Head of caudate nucleus (tissue), 42 donors: ENCODE measurements at regions not wholly inside any gene's neighbourhood (a gene's known extent, or its start where the extent isn't known, plus 50 kb on each side); places are given as distances from the start of the nearest gene placed in this dataset.

Experiments
- DNase-seq, 42 donors: peaks; one replicate each; pipeline versions ENCODE4 v3.0.0 to v3.0.0-alpha.2; 2020 to 2021; ENCODE audit warnings: mixed read lengths in 7 of 42
- intact Hi-C: fragments of 100-400 bp; cut with DNase I; formaldehyde crosslinking; loops from one replicate; pipeline ENCODE4 v1.15.0; 2022

GRCh38 chr17:72287586-72287985, 166.8 kb downstream of the SOX9 start:
- no peak for DNase-seq
- intact Hi-C loops, result loop anchor here (10.0 kb wide), 1 partner anchor 57 kb away; no protein-coding TSS in a partner anchor

DNA sequence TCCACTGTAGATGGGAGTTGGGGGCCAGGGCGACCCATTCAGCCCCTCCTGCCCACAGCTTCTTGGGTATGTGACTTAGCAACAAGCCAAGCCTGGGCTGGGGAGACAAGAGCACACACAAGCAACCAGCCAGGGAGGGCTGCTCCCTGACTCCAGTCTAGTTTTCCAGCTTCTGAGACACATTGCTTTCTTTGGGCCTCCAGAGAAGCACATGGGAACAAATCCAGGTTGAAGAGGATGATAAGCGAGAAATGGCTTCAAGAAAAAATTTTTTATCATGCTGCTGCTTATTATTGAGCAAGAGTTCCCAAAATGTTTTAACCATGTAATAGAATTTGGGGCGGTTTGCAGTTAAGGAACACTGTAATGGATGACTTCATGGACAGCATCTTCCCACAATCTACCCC, 173.7 kb downstream of the SOX9 start:
- no peak for DNase-seq
- intact Hi-C loops, result no loop called here

DNA sequence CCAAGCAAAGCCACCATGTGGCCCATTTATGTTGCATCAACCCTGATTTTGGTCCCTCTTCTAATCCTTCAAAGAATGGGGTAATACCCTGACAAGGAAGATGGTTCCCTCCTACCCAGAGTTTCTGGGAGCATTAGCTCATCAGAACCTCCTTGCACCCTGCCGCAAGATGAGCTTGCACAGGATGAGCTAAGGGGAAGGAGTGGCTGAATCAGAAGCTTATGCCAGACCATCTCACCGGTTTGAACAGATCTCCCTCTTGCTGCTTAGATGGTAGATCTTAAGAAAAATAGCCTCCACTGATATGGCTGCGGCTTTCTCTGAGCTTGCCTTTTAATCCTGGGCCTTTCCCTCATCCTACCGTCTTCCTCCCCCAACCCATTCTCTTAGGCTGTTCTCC, 175.1 kb downstream of the SOX9 start:
- intact Hi-C loops, result no loop called here

GRCh38 chr17:72296456-72296855, 175.6 kb downstream of the SOX9 start:
- intact Hi-C loops, result no loop called here
- no peak for DNase-seq

More for the DNA sequence above, 175.1 kb downstream of the SOX9 start:
- DNase-seq, result no peak

- intact Hi-C loops, result no loop called here
- DNase-seq, result peak in 11 of 42 donors; percentile 2 to 59 (median 18)
These were observed 176.7 kb downstream of the SOX9 start for GRCh38 chr17:72297326-72298115.

DNA sequence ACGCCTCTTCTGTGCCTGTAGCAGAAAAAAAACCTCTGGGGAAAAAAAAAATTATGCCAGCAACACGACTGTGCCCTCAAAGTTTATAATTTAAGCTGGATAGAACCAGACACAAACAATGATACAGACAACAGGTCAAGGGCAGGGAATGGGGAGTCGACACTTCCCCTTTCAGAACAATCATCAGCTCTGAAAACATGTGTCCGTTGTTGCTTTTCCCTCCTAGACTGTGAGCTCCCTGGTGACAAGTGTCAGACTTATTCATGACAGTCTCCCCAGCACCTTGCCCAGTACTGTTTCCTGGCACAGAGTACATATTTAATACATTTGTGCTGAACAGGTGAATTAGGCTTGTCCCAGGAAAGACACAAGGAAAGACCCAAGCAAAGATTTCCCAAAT, 178.3 kb downstream of the SOX9 start:
- no peak for DNase-seq
- intact Hi-C loops, result no loop called here

DNA sequence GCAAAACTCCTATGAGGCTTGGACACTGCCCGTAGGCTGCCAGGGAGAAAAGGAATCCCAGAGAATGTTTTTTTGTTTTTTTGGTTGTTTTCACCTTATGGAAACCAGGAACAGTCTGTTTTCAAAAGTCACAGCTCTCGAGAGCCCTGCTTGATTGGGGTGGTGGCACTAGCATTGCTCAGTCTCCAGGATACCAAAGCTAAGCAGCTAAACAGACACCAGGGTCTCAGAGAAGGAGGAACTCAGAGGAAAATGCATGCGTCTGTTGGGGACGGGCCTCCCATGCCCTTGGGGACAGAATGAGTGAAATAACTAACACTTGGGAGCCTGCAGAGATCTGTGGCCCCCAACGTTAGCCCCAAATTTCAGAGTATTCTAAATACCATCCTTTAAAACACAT, 178.8 kb downstream of the SOX9 start:
- DNase-seq, result no peak
- intact Hi-C loops, result no loop called here

DNA sequence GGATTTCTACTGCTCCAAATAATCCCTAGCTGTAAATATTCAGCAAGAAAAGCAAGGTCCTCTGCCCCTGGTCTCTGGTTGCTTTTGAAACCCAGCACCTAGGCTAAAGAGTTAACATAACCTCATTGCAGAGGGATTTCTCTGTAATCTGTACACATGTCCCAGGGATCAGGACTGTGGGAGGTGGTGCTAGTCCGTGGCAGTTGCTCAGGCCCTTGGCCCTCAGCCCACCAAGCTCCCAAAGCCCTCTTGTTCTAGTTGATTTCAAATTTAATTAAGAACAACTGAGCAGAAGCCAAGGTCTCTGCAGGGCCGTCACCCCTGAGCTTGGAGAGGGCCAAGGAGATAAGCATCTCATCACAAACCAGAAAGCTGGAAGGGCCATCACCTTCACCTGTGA, 181.1 kb downstream of the SOX9 start:
- intact Hi-C loops, result no loop called here
- DNase-seq, result peak in 8 of 42 donors; percentile 9 to 40 (median 20)

DNA sequence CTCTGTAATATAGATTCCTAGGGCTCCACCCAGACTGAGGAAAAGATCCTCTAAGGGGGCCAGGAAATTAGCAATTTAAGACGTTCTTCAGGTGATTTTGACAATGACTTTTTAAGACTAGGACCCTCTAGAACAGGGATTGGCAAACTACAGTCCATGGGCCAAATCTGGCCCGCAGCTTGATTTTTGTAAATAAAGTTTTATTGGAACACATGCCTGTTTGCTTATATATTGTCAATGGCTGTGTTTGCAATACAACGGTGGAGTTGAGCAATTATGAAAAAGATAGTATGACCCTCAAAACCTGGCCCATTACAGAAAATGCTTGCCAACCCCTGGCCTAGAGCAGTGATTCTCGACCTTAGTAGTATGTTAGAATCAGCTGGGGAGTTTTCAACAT, 181.9 kb downstream of the SOX9 start:
- intact Hi-C loops, result no loop called here
- DNase-seq, result no peak

DNA sequence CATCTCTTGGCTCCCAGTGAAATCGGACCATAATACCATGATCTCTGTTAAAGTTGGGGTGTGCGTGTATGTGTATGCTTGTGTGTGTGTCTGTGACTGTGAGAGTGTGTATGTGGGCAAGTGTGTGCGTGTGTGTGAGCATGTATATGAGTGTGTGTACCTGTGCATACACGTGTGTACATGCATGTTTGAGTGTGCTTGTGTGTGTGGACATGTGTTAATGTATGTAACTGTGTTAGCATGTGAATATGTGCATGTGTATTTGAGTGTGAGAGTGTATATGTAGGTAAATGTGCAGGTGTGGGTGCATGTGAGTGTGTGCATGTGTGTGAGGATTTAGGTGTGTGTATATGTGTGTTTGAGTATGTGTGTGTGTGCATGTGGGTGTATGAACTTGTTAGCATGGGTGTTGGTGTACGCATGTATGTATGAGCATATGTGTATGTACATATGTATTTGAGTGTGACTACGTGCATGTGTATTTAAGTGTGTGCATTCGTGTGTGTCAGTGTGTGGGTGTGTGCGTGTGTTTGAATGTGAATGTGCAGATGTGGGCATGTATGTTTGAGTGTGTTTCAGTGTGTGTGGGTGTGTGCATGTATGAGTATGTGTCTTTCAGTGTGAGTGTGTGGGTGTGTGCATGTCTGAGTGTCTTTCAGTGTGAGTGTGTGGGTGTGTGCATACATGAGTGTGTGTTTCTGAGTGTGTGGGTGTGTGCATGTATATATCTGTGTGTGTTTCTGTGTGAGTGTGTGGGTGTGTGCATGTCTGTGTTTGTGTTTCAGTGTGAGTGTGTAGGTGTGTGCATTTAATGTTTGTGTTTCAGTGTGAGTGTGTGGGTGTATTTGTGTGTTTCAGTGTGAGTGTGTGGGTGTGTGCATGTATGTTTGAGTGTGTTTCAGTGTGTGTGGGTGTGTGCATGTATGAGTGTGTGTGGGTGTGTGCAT, 183.2 kb downstream of the SOX9 start:
- intact Hi-C loops, result no loop called here
- no peak for DNase-seq

DNA sequence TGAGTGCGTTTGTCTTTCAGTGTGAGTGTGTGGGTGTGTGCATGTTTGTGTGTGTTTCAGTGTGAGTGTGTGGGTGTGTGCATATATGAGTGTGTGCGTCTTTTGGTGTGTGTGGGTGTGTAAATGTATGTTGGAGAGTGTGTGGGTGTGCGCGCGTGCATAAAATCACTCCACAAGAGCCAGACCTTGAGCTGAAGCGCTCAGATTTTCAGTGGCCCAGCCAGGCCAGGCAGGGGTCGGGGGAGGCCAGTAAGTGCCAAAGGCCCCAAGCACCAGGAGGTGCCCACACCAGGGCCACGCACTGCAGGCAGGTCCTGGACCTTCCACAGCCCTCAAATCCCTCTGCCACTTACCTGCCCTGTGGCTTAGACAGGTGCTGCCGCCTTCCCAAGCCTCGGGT, 184.0 kb downstream of the SOX9 start:
- DNase-seq, result no peak
- intact Hi-C loops, result no loop called here

GRCh38 chr17:72305472-72305871, 184.7 kb downstream of the SOX9 start:
- intact Hi-C loops, result no loop called here
- no peak for DNase-seq

GRCh38 chr17:72306037-72306436, 185.2 kb downstream of the SOX9 start:
- intact Hi-C loops, result no loop called here
- DNase-seq, result no peak

DNA sequence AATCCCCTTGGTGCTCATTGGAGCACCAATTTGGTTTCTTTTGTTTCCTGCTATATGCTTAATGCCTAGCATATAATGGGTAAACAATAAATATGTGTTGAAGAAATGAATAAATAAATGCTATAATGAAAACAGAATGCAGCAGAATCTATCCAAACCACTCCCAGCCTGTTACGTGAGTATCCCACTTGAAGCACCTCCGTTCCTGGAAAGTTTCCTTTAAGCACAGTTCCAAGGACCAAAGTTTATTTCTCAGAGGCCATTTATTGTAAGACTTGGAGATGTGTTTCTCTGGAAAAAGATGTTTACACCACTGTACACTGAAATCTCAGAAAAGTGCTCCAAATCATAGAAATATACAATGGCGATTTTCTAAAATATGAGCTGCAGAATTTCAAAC, 187.0 kb downstream of the SOX9 start:
- intact Hi-C loops, result no loop called here
- no peak for DNase-seq

GRCh38 chr17:72308744-72309385, 188.0 kb downstream of the SOX9 start:
- intact Hi-C loops, result no loop called here
- DNase-seq, result no peak

DNA sequence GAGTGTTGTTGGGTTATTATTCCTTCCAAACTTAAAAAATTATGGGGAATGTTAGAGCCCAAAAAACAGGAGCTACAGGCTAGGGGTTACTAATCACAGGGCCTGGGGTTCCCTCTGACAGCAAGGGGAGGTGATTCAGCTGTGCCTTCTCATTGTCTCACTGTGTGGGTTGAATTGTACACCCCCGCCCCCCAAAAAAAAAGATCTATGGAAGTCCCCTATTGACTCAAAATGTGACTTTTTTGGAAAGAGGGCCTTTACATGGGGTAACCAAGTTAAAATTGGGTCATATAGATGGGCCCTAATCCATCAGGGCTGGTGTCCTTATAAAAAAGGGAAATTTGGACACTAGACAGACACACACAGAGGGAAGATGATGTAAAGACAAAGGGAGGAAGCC, 190.2 kb downstream of the SOX9 start:
- intact Hi-C loops, result no loop called here

DNA sequence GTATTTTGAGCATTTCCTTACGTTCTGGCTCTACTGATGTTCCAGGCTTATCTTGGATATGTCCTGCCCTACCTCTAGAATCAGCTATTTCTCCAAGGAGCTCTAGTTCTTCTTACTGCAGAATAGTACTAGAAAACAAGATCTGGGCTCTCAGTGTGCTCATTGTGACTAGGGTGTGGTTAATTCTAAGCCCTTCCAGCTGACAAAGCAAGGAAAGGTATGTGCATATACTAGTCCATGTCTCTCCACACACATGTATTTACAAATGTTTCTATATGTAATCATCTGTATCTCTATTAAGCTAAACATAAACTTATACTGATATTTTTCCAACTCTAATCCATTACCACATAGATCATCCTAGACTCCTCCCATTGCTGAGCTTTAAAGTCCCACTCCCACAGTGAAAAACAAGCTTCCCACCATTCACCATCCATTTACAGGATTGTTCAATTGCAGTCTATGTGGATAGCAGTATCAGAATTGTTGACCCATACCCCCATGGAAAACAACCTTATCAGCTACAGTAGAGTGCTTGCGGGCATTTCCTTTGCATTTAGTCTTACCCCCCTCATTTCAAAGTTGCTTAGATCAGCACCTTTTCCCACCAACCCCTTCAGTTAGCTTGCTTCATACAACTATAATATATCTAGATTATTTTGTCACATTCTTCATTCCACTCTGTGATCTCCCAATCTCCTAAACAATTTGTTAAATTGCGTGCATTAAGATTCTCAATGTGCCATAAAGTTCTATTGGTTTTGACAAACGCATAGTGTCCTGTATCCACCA, 194.5 kb downstream of the SOX9 start:
- DNase-seq, result no peak
- intact Hi-C loops, result no loop called here

More for the DNA sequence above, 190.2 kb downstream of the SOX9 start:
- DNase-seq, result no peak

- intact Hi-C loops, result no loop called here
- no peak for DNase-seq
These were observed 197.3 kb downstream of the SOX9 start for GRCh38 chr17:72318131-72318530.

DNA sequence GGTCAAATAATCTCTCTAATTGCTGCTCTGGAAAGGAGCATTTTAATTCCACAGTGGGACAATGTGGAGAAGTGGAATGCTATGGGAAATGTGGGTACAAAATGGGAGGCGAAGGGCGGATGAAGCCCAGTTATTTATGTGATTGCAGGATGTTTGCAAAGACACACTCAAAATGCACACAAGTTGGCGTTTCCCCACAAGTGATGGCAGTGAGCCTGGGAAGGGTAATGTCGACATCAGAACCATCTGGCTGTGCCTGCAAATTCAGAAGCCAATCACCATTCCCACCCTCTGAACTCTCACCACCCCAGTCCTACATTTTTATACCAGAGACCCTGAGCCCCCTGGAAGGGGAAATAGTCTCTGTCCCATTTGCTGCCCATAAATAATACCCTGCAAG, 201.1 kb downstream of the SOX9 start:
- DNase-seq, result no peak
- intact Hi-C loops, result no loop called here
